Caco-2 (cell line): ENCODE measurements at regions not wholly inside any gene's neighbourhood (a gene's known extent, or its start where the extent isn't known, plus 50 kb on each side); places are given as distances from the start of the nearest gene placed in this dataset.

ENCODE experiments used
- BruUV-seq: library from RNA; stranded (reverse); fragments of 400-500 nt; replicated peaks from 2 replicates; lab custom pipeline; 2021; lab: Mats Ljungman, UMichigan
- CTCF ChIA-PET: fragments of 300-600 bp; sonication (Branson Sonifier 250); formaldehyde crosslinking; loops from one replicate; lab custom pipeline; 2022; ENCODE audit warnings: antibody characterized with exemption; lab: Charles Lee
- POLR2A ChIA-PET: fragments of 300-600 bp; sonication (Branson Sonifier 250); formaldehyde crosslinking; loops from one replicate; lab custom pipeline; 2022; ENCODE audit warnings: antibody characterized with exemption; lab: Charles Lee
- DNase-seq, 2 experiments: peaks; one replicate each; pipeline versions ENCODE4 v3.0.0 to v3.0.0-alpha.2; 2020 to 2022
- H3K27me3 ChIP-seq: replicated peaks from 2 replicates; pipeline ENCODE4 v1.6.0; 2011; ENCODE audit warnings: low read length; ENCODE audit not compliant: control insufficient read depth, insufficient read depth
- H3K36me3 ChIP-seq: 2 replicates; pipeline ENCODE4 v1.5.1; 2011; ENCODE audit warnings: low read length; ENCODE audit not compliant: control insufficient read depth, insufficient read depth
- H3K4me1 ChIP-seq: fragments of 250-450 bp; sonication (Bioruptor Pico); 2 replicates; pipeline ENCODE4 v1.5.1; 2020; ENCODE audit warnings: mild to moderate bottlenecking
- H3K4me3 ChIP-seq: 2 replicates; pipeline ENCODE4 v1.5.1; 2011; ENCODE audit warnings: low read depth, mild to moderate bottlenecking, control low read depth, low read length
- H3K9me3 ChIP-seq: fragments of 250-450 bp; sonication (Bioruptor Pico); 2 replicates; pipeline ENCODE4 v1.5.1; 2020; ENCODE audit warnings: mild to moderate bottlenecking, moderate library complexity
- H3K27ac Mint-ChIP-seq: one replicate; pipeline ENCODE4 v1.8.0; 2022; ENCODE audit warnings: mixed read lengths; ENCODE audit not compliant: unreplicated experiment
- H3K27me3 Mint-ChIP-seq: one replicate; pipeline ENCODE4 v1.8.0; 2022; ENCODE audit warnings: mixed read lengths; ENCODE audit not compliant: insufficient read depth, unreplicated experiment
- H3K36me3 Mint-ChIP-seq: one replicate; pipeline ENCODE4 v1.8.0; 2022; ENCODE audit warnings: mild to moderate bottlenecking, mixed read lengths; ENCODE audit not compliant: insufficient read depth, unreplicated experiment
- H3K4me1 Mint-ChIP-seq: one replicate; pipeline ENCODE4 v1.8.0; 2022; ENCODE audit warnings: low read depth, mixed read lengths; ENCODE audit not compliant: unreplicated experiment
- H3K4me3 Mint-ChIP-seq: one replicate; pipeline ENCODE4 v1.8.0; 2022; ENCODE audit warnings: mild to moderate bottlenecking, moderate library complexity, mixed read lengths; ENCODE audit not compliant: unreplicated experiment
- H3K9me3 Mint-ChIP-seq: one replicate; pipeline ENCODE4 v1.8.0; 2022; ENCODE audit warnings: mixed read lengths; ENCODE audit not compliant: unreplicated experiment
- intact Hi-C: fragments of 100-400 bp; cut with micrococcal nuclease; formaldehyde crosslinking; loops from one replicate; pipeline ENCODE4 v1.10.0; 2022; ENCODE audit not compliant: unreplicated experiment
- TF ChIP-seq, protein P1 (sequence below), 2 experiments: fragments of 200-600 bp in 1 of 2; IDR thresholded peaks; 1 replicate in 1 of 2; 2 replicates in 1 of 2; pipeline versions ENCODE4 v1.5.1 to v1.8.0; 2011 to 2022; ENCODE audit warnings: antibody characterized with exemption in 1 of 2, control low read depth in 1 of 2, inconsistent platforms in 1 of 2, low read depth in 1 of 2, low read length in 1 of 2, mild to moderate bottlenecking in 1 of 2, moderate library complexity in 1 of 2; ENCODE audit not compliant: insufficient read depth in 1 of 2, severe bottlenecking in 1 of 2, unreplicated experiment in 1 of 2

DNA sequence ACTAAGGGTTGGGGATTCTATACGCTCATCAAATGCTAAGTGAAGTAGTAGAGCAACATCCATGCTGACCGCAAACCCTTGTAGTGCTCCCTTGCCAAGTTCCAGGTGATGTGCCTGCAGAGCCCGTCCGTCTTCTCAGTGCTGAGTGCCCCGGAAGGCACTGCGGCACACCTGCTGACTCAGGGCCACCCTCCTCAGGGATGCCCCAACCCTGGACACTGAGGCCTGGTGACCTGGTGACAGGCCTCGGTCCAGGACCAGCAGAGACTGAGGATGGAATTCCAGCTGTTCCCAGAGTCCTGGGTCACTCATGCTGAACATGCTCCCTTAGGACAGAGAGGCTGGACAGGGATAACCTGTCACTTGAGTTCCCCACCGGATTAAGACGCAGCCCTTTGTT, 422.5 kb downstream of the OCA2 start:
- Histone ChIP-seq H3K9me3 (no peaks in the 10 kb centered on the region), H3K27me3 (no peaks in the 10 kb centered on the region), H3K4me3 (no peak overlapping the region), H3K36me3 (no peaks in the 10 kb centered on the region), H3K4me1 (no peaks in the 10 kb centered on the region)
- Mint-ChIP-seq H3K27me3 (no peaks in the 10 kb centered on the region), H3K36me3 (no peaks in the 10 kb centered on the region), H3K4me3 (no peak overlapping the region), H3K9me3 (no peaks in the 10 kb centered on the region), H3K4me1 (no peaks in the 10 kb centered on the region), H3K27ac (no peak overlapping the region)
- no peak for DNase-seq
- intact Hi-C loops: no loop called here
- CTCF ChIA-PET: no interaction called here
- TF ChIP-seq, protein P1, sequence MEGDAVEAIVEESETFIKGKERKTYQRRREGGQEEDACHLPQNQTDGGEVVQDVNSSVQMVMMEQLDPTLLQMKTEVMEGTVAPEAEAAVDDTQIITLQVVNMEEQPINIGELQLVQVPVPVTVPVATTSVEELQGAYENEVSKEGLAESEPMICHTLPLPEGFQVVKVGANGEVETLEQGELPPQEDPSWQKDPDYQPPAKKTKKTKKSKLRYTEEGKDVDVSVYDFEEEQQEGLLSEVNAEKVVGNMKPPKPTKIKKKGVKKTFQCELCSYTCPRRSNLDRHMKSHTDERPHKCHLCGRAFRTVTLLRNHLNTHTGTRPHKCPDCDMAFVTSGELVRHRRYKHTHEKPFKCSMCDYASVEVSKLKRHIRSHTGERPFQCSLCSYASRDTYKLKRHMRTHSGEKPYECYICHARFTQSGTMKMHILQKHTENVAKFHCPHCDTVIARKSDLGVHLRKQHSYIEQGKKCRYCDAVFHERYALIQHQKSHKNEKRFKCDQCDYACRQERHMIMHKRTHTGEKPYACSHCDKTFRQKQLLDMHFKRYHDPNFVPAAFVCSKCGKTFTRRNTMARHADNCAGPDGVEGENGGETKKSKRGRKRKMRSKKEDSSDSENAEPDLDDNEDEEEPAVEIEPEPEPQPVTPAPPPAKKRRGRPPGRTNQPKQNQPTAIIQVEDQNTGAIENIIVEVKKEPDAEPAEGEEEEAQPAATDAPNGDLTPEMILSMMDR (IDR thresholded peaks at IDR 0.05; ENCODE audit: insufficient read depth in 1 of 2, low read depth in 1 of 2, low read length in 1 of 2, severe bottlenecking in 1 of 2, unreplicated experiment in 1 of 2): no peak
- BruUV-seq: no TSS peak
- POLR2A ChIA-PET: no interaction called here

DNA sequence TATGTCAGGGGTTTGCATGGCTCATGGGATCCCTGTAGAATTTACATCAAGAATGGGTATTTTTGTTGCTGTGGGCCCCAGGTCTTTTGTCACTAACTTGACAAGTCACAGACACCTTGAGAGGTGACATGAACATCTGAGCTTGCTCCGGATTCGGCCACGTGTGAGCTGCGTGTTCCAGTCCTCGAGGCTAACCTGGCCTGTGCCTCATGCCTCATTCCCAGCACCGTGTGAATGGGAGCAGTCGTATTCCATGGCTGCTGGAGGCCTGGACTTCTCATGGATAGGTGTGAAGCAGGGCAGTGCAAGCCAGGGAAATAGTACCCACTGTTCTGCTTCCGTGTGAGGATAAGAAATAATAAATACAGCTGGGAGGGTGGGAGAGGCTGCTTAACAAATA, 423.5 kb downstream of the OCA2 start:
- H3K9me3 ChIP-seq: no peaks in the 10 kb centered on the region
- Mint-ChIP-seq H3K27ac (no peak overlapping the region), H3K9me3 (no peaks in the 10 kb centered on the region), H3K4me1 (no peaks in the 10 kb centered on the region), H3K27me3 (peaks cover 4% of the 10 kb centered on the region), H3K36me3 (no peaks in the 10 kb centered on the region), H3K4me3 (no peak overlapping the region)
- TF ChIP-seq, protein P1 (IDR thresholded peaks at IDR 0.05; ENCODE audit: insufficient read depth in 1 of 2, low read depth in 1 of 2, low read length in 1 of 2, severe bottlenecking in 1 of 2, unreplicated experiment in 1 of 2): no peak
- ChIA-PET POLR2A (no interaction called here), CTCF (no interaction called here)
- no peaks in the 10 kb centered on the region for H3K27me3 ChIP-seq
- no peak for DNase-seq
- no peaks in the 10 kb centered on the region for H3K36me3 ChIP-seq
- BruUV-seq: no TSS peak
- no peak overlapping the region for H3K4me3 ChIP-seq
- intact Hi-C loops: no loop called here
- no peaks in the 10 kb centered on the region for H3K4me1 ChIP-seq

GRCh38 chr15:27674826-27675225, 424.3 kb downstream of the OCA2 start:
- Mint-ChIP-seq H3K4me3 (no peak overlapping the region), H3K36me3 (peaks cover under 1% of the 10 kb centered on the region), H3K9me3 (no peaks in the 10 kb centered on the region), H3K27me3 (peaks cover 4% of the 10 kb centered on the region), H3K4me1 (no peaks in the 10 kb centered on the region), H3K27ac (no peak overlapping the region)
- no TSS peak for BruUV-seq
- ChIA-PET CTCF (no interaction called here), POLR2A (interaction anchor here (0.6 kb wide), 1 partner anchor 444 kb away, joined by 6 read pairs; no protein-coding TSS in a partner anchor)
- intact Hi-C loops: no loop called here
- Histone ChIP-seq H3K36me3 (no peaks in the 10 kb centered on the region), H3K4me1 (no peaks in the 10 kb centered on the region), H3K4me3 (no peak overlapping the region), H3K9me3 (no peaks in the 10 kb centered on the region), H3K27me3 (no peaks in the 10 kb centered on the region)
- DNase-seq: no peak
- TF ChIP-seq, protein P1 (IDR thresholded peaks at IDR 0.05; ENCODE audit: insufficient read depth in 1 of 2, low read depth in 1 of 2, low read length in 1 of 2, severe bottlenecking in 1 of 2, unreplicated experiment in 1 of 2): no peak
